LNCaP clone FGC (cell line): ENCODE measurements at regions not wholly inside any gene's neighbourhood (a gene's known extent, or its start where the extent isn't known, plus 50 kb on each side); places are given as distances from the start of the nearest gene placed in this dataset.

Experiments
- DNase-seq: peaks from one replicate; pipeline ENCODE4 v3.0.0-alpha.2; 2011; ENCODE audit warnings: low read depth
- H3K4me3 ChIP-seq: 2 replicates; pipeline ENCODE4 v1.5.1; 2011; ENCODE audit warnings: mild to moderate bottlenecking, low read depth, low read length, control low read depth
- CTCF ChIP-seq: IDR thresholded peaks from 2 replicates; pipeline ENCODE4 v1.5.1; 2012; ENCODE audit warnings: mild to moderate bottlenecking; ENCODE audit not compliant: control insufficient read depth, insufficient read depth; ENCODE audit errors: extremely low read depth

GRCh38 chr22:22384267-22384666 is 124.3 kb downstream of the ZNF280B start:
- no peak overlapping the region for H3K4me3 ChIP-seq
- no peak for TF ChIP-seq CTCF
- no peak for DNase-seq

GRCh38 chr22:22384668-22385244 is 123.8 kb downstream of the ZNF280B start:
- TF ChIP-seq CTCF, result no peak
- no peak for DNase-seq
- no peak overlapping the region for H3K4me3 ChIP-seq

GRCh38 chr22:22386602-22387385 is 121.7 kb downstream of the ZNF280B start:
- no peak for TF ChIP-seq CTCF
- DNase-seq, result no peak
- H3K4me3 ChIP-seq, result no peak overlapping the region

GRCh38 chr22:22387386-22387736 is 121.2 kb downstream of the ZNF280B start:
- TF ChIP-seq CTCF, result no peak
- DNase-seq, result no peak
- H3K4me3 ChIP-seq, result no peak overlapping the region

- TF ChIP-seq CTCF, result no peak
- DNase-seq, result no peak
- no peak overlapping the region for H3K4me3 ChIP-seq
These were observed 120.5 kb downstream of the ZNF280B start for GRCh38 chr22:22388090-22388489.

- no peak for DNase-seq
- no peak overlapping the region for H3K4me3 ChIP-seq
- TF ChIP-seq CTCF, result no peak
These were observed 120.0 kb downstream of the ZNF280B start for GRCh38 chr22:22388494-22388893.

- DNase-seq, result no peak
- no peak overlapping the region for H3K4me3 ChIP-seq
- no peak for TF ChIP-seq CTCF
These were observed 119.1 kb downstream of the ZNF280B start for GRCh38 chr22:22389467-22389866.
